Common myeloid progenitor, CD34-positive (primary cell): ENCODE measurements at regions not wholly inside any gene's neighbourhood (a gene's known extent, or its start where the extent isn't known, plus 50 kb on each side); places are given as distances from the start of the nearest gene placed in this dataset.
A peak's percentile ranks its signal among the peaks of the same experiment; 100 is the strongest.

Source experiments
- CTCF ChIA-PET: fragments of 350-600 bp; sonication (Branson Sonifier 250); formaldehyde crosslinking; loops from one replicate; lab custom pipeline; 2021; ENCODE audit warnings: antibody characterized with exemption; lab: Charles Lee
- POLR2A ChIA-PET: fragments of 350-600 bp; sonication (Branson Sonifier 250); formaldehyde crosslinking; loops from one replicate; lab custom pipeline; 2021; ENCODE audit warnings: antibody characterized with exemption; lab: Charles Lee
- DNase-seq, 3 donors: peaks; one replicate each; pipeline versions ENCODE4 v3.0.0 to v3.0.0-alpha.2; 2013
- H3K27ac ChIP-seq, 2 experiments: 1 replicate in 1 of 2; 2 replicates in 1 of 2; pipeline ENCODE4 v1.7.0; 2013; ENCODE audit warnings: inconsistent platforms in 2 of 2, low read length in 2 of 2, mild to moderate bottlenecking in 2 of 2, low read depth in 1 of 2, moderate library complexity in 1 of 2; ENCODE audit not compliant: severe bottlenecking in 2 of 2, insufficient read depth in 1 of 2, poor library complexity in 1 of 2
- H3K27me3 ChIP-seq, 5 experiments: replicated peaks in 2 of 5; 1 replicate in 3 of 5; 2 replicates in 2 of 5; pipeline versions ENCODE4 v1.6.1 to v1.7.0; 2013; ENCODE audit warnings: low read length in 4 of 5, mild to moderate bottlenecking in 2 of 5, moderate library complexity in 2 of 5, inconsistent platforms in 1 of 5; ENCODE audit not compliant: insufficient read depth in 5 of 5, control insufficient read depth in 4 of 5
- H3K36me3 ChIP-seq, 4 experiments: 1 replicate in 2 of 4; 2 replicates in 2 of 4; pipeline versions ENCODE4 v1.6.1 to v1.7.0; 2013; ENCODE audit warnings: low read length in 3 of 4, control low read depth in 1 of 4, mild to moderate bottlenecking in 1 of 4; ENCODE audit not compliant: control insufficient read depth in 4 of 4, insufficient read depth in 4 of 4
- H3K4me1 ChIP-seq, 4 experiments: 1 replicate in 3 of 4; 2 replicates in 1 of 4; pipeline versions ENCODE4 v1.6.1 to v1.7.1; 2013; ENCODE audit warnings: low read length in 3 of 4, mild to moderate bottlenecking in 3 of 4, control low read depth in 1 of 4, inconsistent platforms in 1 of 4, moderate library complexity in 1 of 4; ENCODE audit not compliant: control insufficient read depth in 4 of 4, insufficient read depth in 4 of 4; ENCODE audit errors: control extremely low read depth in 1 of 4
- H3K4me3 ChIP-seq, 7 experiments: 1 replicate in 4 of 7; 2 replicates in 3 of 7; pipeline versions ENCODE4 v1.5.1 to v1.7.0; 2013; ENCODE audit warnings: mild to moderate bottlenecking in 7 of 7, low read length in 6 of 7, moderate library complexity in 6 of 7, inconsistent platforms in 2 of 7, low read depth in 2 of 7, control low read depth in 1 of 7; ENCODE audit not compliant: insufficient read depth in 4 of 7, control insufficient read depth in 1 of 7; ENCODE audit errors: extremely low read depth in 1 of 7
- H3K9me3 ChIP-seq, 5 experiments: 1 replicate in 4 of 5; 2 replicates in 1 of 5; pipeline versions ENCODE4 v1.6.1 to v1.7.1; 2013; ENCODE audit warnings: low read length in 4 of 5, mild to moderate bottlenecking in 2 of 5, inconsistent platforms in 1 of 5, low read depth in 1 of 5, moderate library complexity in 1 of 5; ENCODE audit not compliant: control insufficient read depth in 4 of 5, insufficient read depth in 2 of 5; ENCODE audit errors: control extremely low read depth in 1 of 5
- WGBS: methylation state at CpG from one replicate; pipeline ENCODE4 v1.1.5; 2013; ENCODE audit not compliant: insufficient coverage; 5-methylcytosine and 5-hydroxymethylcytosine counted together

GRCh38 chr6:134525190-134525868, 207.4 kb upstream of the SGK1 start:
- POLR2A ChIA-PET, result interaction anchor here (0.6 kb wide), 1 partner anchor 198 kb away, joined by 3 read pairs; no protein-coding TSS in a partner anchor
- CTCF ChIA-PET, result interaction anchor here (1.2 kb wide), 1 partner anchor 11 kb away, joined by 4 read pairs; no protein-coding TSS in a partner anchor
- no peak overlapping the region for H3K4me3 ChIP-seq

GRCh38 chr6:134523903-134524650, 206.2 kb upstream of the SGK1 start:
- 100% methylated on average over 1 of the region's 1 CpG for WGBS
- H3K9me3 ChIP-seq, result no peaks in the 10 kb centered on the region
- peaks cover 4 to 22% (median 10%) of the 10 kb centered on the region in 4 experiments for H3K4me1 ChIP-seq
- no peak overlapping the region for H3K4me3 ChIP-seq
- POLR2A ChIA-PET, result no interaction called here
- H3K27ac ChIP-seq, result no peak overlapping the region
- CTCF ChIA-PET, result interaction anchor here (1.2 to 1.4 kb wide), 2 partner anchors 10 to 99 kb away, joined by 3 to 4 read pairs; no protein-coding TSS in a partner anchor
- peak in 1 of 3 donors; percentile 15 for DNase-seq
- no peaks in the 10 kb centered on the region for H3K27me3 ChIP-seq
- H3K36me3 ChIP-seq, result no peaks in the 10 kb centered on the region

More at GRCh38 chr6:134525190-134525868, 207.4 kb upstream of the SGK1 start:
- DNase-seq, result no peak
- H3K27me3 ChIP-seq, result no peaks in the 10 kb centered on the region
- H3K27ac ChIP-seq, result no peak overlapping the region
- no peaks in the 10 kb centered on the region for H3K36me3 ChIP-seq
- no peaks in the 10 kb centered on the region for H3K9me3 ChIP-seq
- peaks cover 0 to 14% (median 2%) of the 10 kb centered on the region in 4 experiments for H3K4me1 ChIP-seq

- no peak overlapping the region for H3K27ac ChIP-seq
- no peaks in the 10 kb centered on the region for H3K27me3 ChIP-seq
- DNase-seq, result no peak
- POLR2A ChIA-PET, result no interaction called here
- CTCF ChIA-PET, result interaction anchor here (1.4 kb wide), 1 partner anchor 101 kb away, joined by 3 read pairs; no protein-coding TSS in a partner anchor
- no peak overlapping the region for H3K4me3 ChIP-seq
- H3K9me3 ChIP-seq, result no peaks in the 10 kb centered on the region
- H3K36me3 ChIP-seq, result no peaks in the 10 kb centered on the region
- 100% methylated on average over 1 of the region's 1 CpG for WGBS
- H3K4me1 ChIP-seq, result peaks cover 4 to 23% (median 11%) of the 10 kb centered on the region in 4 experiments
Observed at GRCh38 chr6:134523051-134523450, 205.1 kb upstream of the SGK1 start.

GRCh38 chr6:134521116-134521501, 203.2 kb upstream of the SGK1 start:
- Histone ChIP-seq H3K9me3 (no peaks in the 10 kb centered on the region), H3K27ac (no peak overlapping the region), H3K4me3 (no peak overlapping the region), H3K27me3 (no peaks in the 10 kb centered on the region), H3K4me1 (peaks cover 4 to 34% (median 11%) of the 10 kb centered on the region in 4 experiments), H3K36me3 (no peaks in the 10 kb centered on the region)
- DNase-seq, result no peak
- WGBS, result 100% methylated on average over 1 of the region's 3 CpGs
- CTCF ChIA-PET, result no interaction called here
- POLR2A ChIA-PET, result no interaction called here

- Histone ChIP-seq H3K4me3 (no peak overlapping the region), H3K9me3 (no peaks in the 10 kb centered on the region), H3K4me1 (peaks cover 4 to 32% (median 11%) of the 10 kb centered on the region in 4 experiments), H3K27ac (no peak overlapping the region), H3K36me3 (no peaks in the 10 kb centered on the region), H3K27me3 (no peaks in the 10 kb centered on the region)
- WGBS, result 94% methylated on average over 9 of the region's 12 CpGs
- DNase-seq, result no peak
- ChIA-PET POLR2A (no interaction called here), CTCF (no interaction called here)
Observed at GRCh38 chr6:134520181-134521115, 202.5 kb upstream of the SGK1 start.

- CTCF ChIA-PET, result no interaction called here
- no peaks in the 10 kb centered on the region for H3K27me3 ChIP-seq
- peaks cover 4 to 27% (median 11%) of the 10 kb centered on the region in 4 experiments for H3K4me1 ChIP-seq
- H3K27ac ChIP-seq, result no peak overlapping the region
- H3K9me3 ChIP-seq, result no peaks in the 10 kb centered on the region
- POLR2A ChIA-PET, result no interaction called here
- WGBS, result 0% methylated on average over 3 of the region's 4 CpGs
- peak overlapping the region in 1 of 7 experiments; percentile 30 for H3K4me3 ChIP-seq
- no peaks in the 10 kb centered on the region for H3K36me3 ChIP-seq
- peak; percentile 47 to 84 (median 74) for DNase-seq
Observed at GRCh38 chr6:134519465-134519864, 201.6 kb upstream of the SGK1 start.
